DND-41 (cell line): ENCODE measurements at regions not wholly inside any gene's neighbourhood (a gene's known extent, or its start where the extent isn't known, plus 50 kb on each side); places are given as distances from the start of the nearest gene placed in this dataset.

Source experiments
- CTCF ChIP-seq: IDR thresholded peaks from 2 replicates; pipeline ENCODE4 v1.5.1; 2012; ENCODE audit warnings: borderline replicate concordance, low read length, moderate library complexity, mild to moderate bottlenecking; ENCODE audit not compliant: poor library complexity, severe bottlenecking; ENCODE audit errors: extremely low read depth
- EZH2 ChIP-seq: IDR thresholded peaks from 3 replicates; pipeline ENCODE4 v1.6.1; 2012; ENCODE audit warnings: borderline replicate concordance, low read depth, mild to moderate bottlenecking, moderate library complexity, low read length, inconsistent platforms; ENCODE audit not compliant: severe bottlenecking

GRCh38 chr7:4621396-4621795 is 60.7 kb upstream of the FOXK1 start:
- TF ChIP-seq CTCF (no peak), EZH2 (no peak)
